CD14-positive monocyte (primary cell): ENCODE measurements at regions not wholly inside any gene's neighbourhood (a gene's known extent, or its start where the extent isn't known, plus 50 kb on each side); places are given as distances from the start of the nearest gene placed in this dataset.

Source experiments
- DNase-seq, 3 donors: peaks; one replicate each; pipeline ENCODE4 v3.0.0-alpha.2; 2011 to 2022
- H2AFZ ChIP-seq: 2 replicates; pipeline ENCODE4 v1.6.0; 2012; ENCODE audit warnings: mild to moderate bottlenecking, low read depth, low read length, inconsistent platforms; ENCODE audit not compliant: insufficient read depth, poor library complexity, severe bottlenecking
- H3K27ac ChIP-seq, 2 donors: 1 replicate in 1 of 2; 2 replicates in 1 of 2; pipeline ENCODE4 v1.5.1; 2012 to 2013; ENCODE audit warnings: low read length in 2 of 2, control low read depth in 1 of 2, inconsistent platforms in 1 of 2, low read depth in 1 of 2, mild to moderate bottlenecking in 1 of 2
- H3K27me3 ChIP-seq, 2 donors: one replicate each; pipeline versions ENCODE4 v1.6.0 to v1.6.1; 2011 to 2013; ENCODE audit warnings: low read length in 2 of 2; ENCODE audit not compliant: control insufficient read depth in 2 of 2, insufficient read depth in 2 of 2
- H3K36me3 ChIP-seq, 2 donors: replicated peaks in 1 of 2; 1 replicate in 1 of 2; 2 replicates in 1 of 2; pipeline versions ENCODE4 v1.5.1 to v1.6.1; 2012 to 2013; ENCODE audit warnings: low read length in 2 of 2, control low read depth in 1 of 2, inconsistent platforms in 1 of 2, mild to moderate bottlenecking in 1 of 2; ENCODE audit not compliant: insufficient read depth in 2 of 2, control insufficient read depth in 1 of 2
- H3K4me1 ChIP-seq, 2 donors: 1 replicate in 1 of 2; 2 replicates in 1 of 2; pipeline versions ENCODE4 v1.5.1 to v1.6.1; 2012 to 2013; ENCODE audit warnings: low read length in 2 of 2, control low read depth in 1 of 2, inconsistent platforms in 1 of 2, mild to moderate bottlenecking in 1 of 2, moderate library complexity in 1 of 2; ENCODE audit not compliant: insufficient read depth in 2 of 2, control insufficient read depth in 1 of 2
- H3K4me2 ChIP-seq: replicated peaks from 2 replicates; pipeline ENCODE3; 2012; ENCODE audit warnings: low read length, moderate library complexity, mild to moderate bottlenecking; ENCODE audit not compliant: poor library complexity, severe bottlenecking; ENCODE audit errors: extremely low read depth
- H3K4me3 ChIP-seq, 3 experiments: fragments of 200-600 bp in 1 of 3; sonication (generic) in 1 of 3; replicated peaks in 1 of 3; 1 replicate in 2 of 3; 2 replicates in 1 of 3; pipeline ENCODE4 v1.5.1; 2011 to 2013; ENCODE audit warnings: low read length in 3 of 3, mild to moderate bottlenecking in 3 of 3, control low read depth in 2 of 3, low read depth in 2 of 3, inconsistent platforms in 1 of 3, moderate library complexity in 1 of 3
- H3K79me2 ChIP-seq: 2 replicates; pipeline ENCODE4 v1.6.0; 2012; ENCODE audit warnings: mild to moderate bottlenecking, control low read depth, inconsistent platforms, low read length, moderate library complexity; ENCODE audit not compliant: insufficient read depth
- H3K9ac ChIP-seq: 2 replicates; pipeline ENCODE4 v1.6.0; 2017; ENCODE audit warnings: low read length, mild to moderate bottlenecking; ENCODE audit not compliant: insufficient read depth, poor library complexity, severe bottlenecking
- H3K9me3 ChIP-seq, 2 donors: replicated peaks in 1 of 2; 1 replicate in 1 of 2; 2 replicates in 1 of 2; pipeline versions ENCODE4 v1.5.1 to v1.6.1; 2012 to 2013; ENCODE audit warnings: low read length in 2 of 2, control low read depth in 1 of 2; ENCODE audit not compliant: control insufficient read depth in 1 of 2, insufficient read depth in 1 of 2
- H4K20me1 ChIP-seq: 2 replicates; pipeline ENCODE4 v1.6.0; 2012; ENCODE audit warnings: mild to moderate bottlenecking, low read length, control low read depth, moderate library complexity; ENCODE audit not compliant: insufficient read depth
- H3K27ac Mint-ChIP-seq, 7 donors: one replicate each; pipeline ENCODE4 v1.8.0; 2020; ENCODE audit warnings: mild to moderate bottlenecking in 7 of 7, mixed read lengths in 7 of 7, moderate library complexity in 6 of 7, inconsistent platforms in 2 of 7
- H3K27me3 Mint-ChIP-seq, 3 donors: one replicate each; pipeline ENCODE4 v1.8.0; 2021 to 2022; ENCODE audit warnings: low read depth in 3 of 3, mild to moderate bottlenecking in 3 of 3, mixed read lengths in 3 of 3, moderate library complexity in 3 of 3, inconsistent platforms in 1 of 3
- H3K36me3 Mint-ChIP-seq, 2 donors: one replicate each; pipeline ENCODE4 v1.8.0; 2020; ENCODE audit warnings: mixed read lengths in 2 of 2, inconsistent platforms in 1 of 2, mild to moderate bottlenecking in 1 of 2
- H3K4me1 Mint-ChIP-seq: one replicate; pipeline ENCODE4 v1.8.0; 2020; ENCODE audit warnings: mild to moderate bottlenecking, mixed read lengths
- H3K4me3 Mint-ChIP-seq, 2 donors: one replicate each; pipeline ENCODE4 v1.8.0; 2020; ENCODE audit warnings: mild to moderate bottlenecking in 2 of 2, mixed read lengths in 2 of 2, moderate library complexity in 1 of 2
- H3K9me3 Mint-ChIP-seq, 7 donors: one replicate each; pipeline ENCODE4 v1.8.0; 2020 to 2022; ENCODE audit warnings: mixed read lengths in 7 of 7, mild to moderate bottlenecking in 6 of 7, moderate library complexity in 6 of 7, inconsistent platforms in 2 of 7
- WGBS: methylation state at CpG from one replicate; pipeline ENCODE4 v1.1.5; 2013; ENCODE audit warnings: missing lambda C conversion rate; ENCODE audit not compliant: insufficient coverage; 5-methylcytosine and 5-hydroxymethylcytosine counted together
- intact Hi-C, 2 donors: fragments of 100-400 bp; cut with micrococcal nuclease; formaldehyde crosslinking; loops; one replicate each; pipeline versions ENCODE4 v1.15.0 to v1.15.1; 2023
- TF ChIP-seq, protein P1 (sequence below): fragments of 200-600 bp; IDR thresholded peaks from one replicate; pipeline ENCODE4 v1.8.0; 2022; ENCODE audit warnings: antibody characterized with exemption, mild to moderate bottlenecking

- Histone ChIP-seq H3K36me3 (no peaks in the 10 kb centered on the region), H3K4me1 (no peaks in the 10 kb centered on the region), H3K27me3 (no peaks in the 10 kb centered on the region), H3K9me3 (no peaks in the 10 kb centered on the region), H3K4me2 (no peak overlapping the region), H3K4me3 (no peak overlapping the region), H3K27ac (no peak overlapping the region), H4K20me1 (no peaks in the 10 kb centered on the region), H3K79me2 (no peaks in the 10 kb centered on the region), H3K9ac (no peak overlapping the region), H2AFZ (no peak overlapping the region)
- H3K4me3 Mint-ChIP-seq: no peak overlapping the region
- no peak for DNase-seq
- WGBS: 0% methylated on average over 1 of the region's 4 CpGs
- TF ChIP-seq, protein P1, sequence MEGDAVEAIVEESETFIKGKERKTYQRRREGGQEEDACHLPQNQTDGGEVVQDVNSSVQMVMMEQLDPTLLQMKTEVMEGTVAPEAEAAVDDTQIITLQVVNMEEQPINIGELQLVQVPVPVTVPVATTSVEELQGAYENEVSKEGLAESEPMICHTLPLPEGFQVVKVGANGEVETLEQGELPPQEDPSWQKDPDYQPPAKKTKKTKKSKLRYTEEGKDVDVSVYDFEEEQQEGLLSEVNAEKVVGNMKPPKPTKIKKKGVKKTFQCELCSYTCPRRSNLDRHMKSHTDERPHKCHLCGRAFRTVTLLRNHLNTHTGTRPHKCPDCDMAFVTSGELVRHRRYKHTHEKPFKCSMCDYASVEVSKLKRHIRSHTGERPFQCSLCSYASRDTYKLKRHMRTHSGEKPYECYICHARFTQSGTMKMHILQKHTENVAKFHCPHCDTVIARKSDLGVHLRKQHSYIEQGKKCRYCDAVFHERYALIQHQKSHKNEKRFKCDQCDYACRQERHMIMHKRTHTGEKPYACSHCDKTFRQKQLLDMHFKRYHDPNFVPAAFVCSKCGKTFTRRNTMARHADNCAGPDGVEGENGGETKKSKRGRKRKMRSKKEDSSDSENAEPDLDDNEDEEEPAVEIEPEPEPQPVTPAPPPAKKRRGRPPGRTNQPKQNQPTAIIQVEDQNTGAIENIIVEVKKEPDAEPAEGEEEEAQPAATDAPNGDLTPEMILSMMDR: no peak
- no peaks in the 10 kb centered on the region for H3K36me3 Mint-ChIP-seq
- H3K9me3 Mint-ChIP-seq: peaks cover 0 to 2% (median 0%) of the 10 kb centered on the region in 7 donors
- intact Hi-C loops: no loop called here
- H3K27me3 Mint-ChIP-seq: peaks cover 0 to 11% (median 1%) of the 10 kb centered on the region in 3 donors
- H3K27ac Mint-ChIP-seq: peak overlapping the region in 1 of 7 donors; percentile 1
- H3K4me1 Mint-ChIP-seq: no peaks in the 10 kb centered on the region
Measured at GRCh38 chr16:26747760-26748159, 319.0 kb upstream of the C16orf82 start.

GRCh38 chr16:26749072-26749471 lies 317.7 kb upstream of the C16orf82 start:
- no peaks in the 10 kb centered on the region for H3K4me1 ChIP-seq
- Mint-ChIP-seq H3K27me3 (peaks cover 0 to 11% (median 1%) of the 10 kb centered on the region in 3 donors), H3K36me3 (no peaks in the 10 kb centered on the region), H3K27ac (no peak overlapping the region), H3K9me3 (peaks cover 0 to 2% (median 0%) of the 10 kb centered on the region in 7 donors), H3K4me1 (no peaks in the 10 kb centered on the region), H3K4me3 (no peak overlapping the region)
- no peak overlapping the region for H3K9ac ChIP-seq
- no peaks in the 10 kb centered on the region for H3K27me3 ChIP-seq
- H3K27ac ChIP-seq: no peak overlapping the region
- H3K9me3 ChIP-seq: no peaks in the 10 kb centered on the region
- DNase-seq: no peak
- no peaks in the 10 kb centered on the region for H3K36me3 ChIP-seq
- no peak overlapping the region for H3K4me3 ChIP-seq
- intact Hi-C loops: no loop called here
- H3K79me2 ChIP-seq: no peaks in the 10 kb centered on the region
- TF ChIP-seq, protein P1: no peak
- no peaks in the 10 kb centered on the region for H4K20me1 ChIP-seq
- no peak overlapping the region for H3K4me2 ChIP-seq
- H2AFZ ChIP-seq: no peak overlapping the region
- no CpG with 5 or more reads among the region's 2 CpGs for WGBS
